Parathyroid adenoma (tissue), 2 donors: ENCODE measurements at regions not wholly inside any gene's neighbourhood (a gene's known extent, or its start where the extent isn't known, plus 50 kb on each side); places are given as distances from the start of the nearest gene placed in this dataset.

Experiments used
- H2AFZ ChIP-seq: fragments of 300-600 bp; sonication (generic); one replicate; pipeline ENCODE4 v1.7.0; 2017; ENCODE audit warnings: antibody characterized with exemption, mild to moderate bottlenecking
- H3K27ac ChIP-seq: fragments of 300-600 bp; sonication (generic); one replicate; pipeline ENCODE4 v1.7.0; 2017
- H3K27me3 ChIP-seq: fragments of 300-600 bp; sonication (generic); one replicate; pipeline ENCODE4 v1.7.0; 2017; ENCODE audit warnings: low read length; ENCODE audit not compliant: control insufficient read depth, insufficient read depth
- H3K36me3 ChIP-seq: fragments of 300-600 bp; sonication (generic); one replicate; pipeline ENCODE4 v1.7.0; 2017; ENCODE audit warnings: low read length; ENCODE audit not compliant: control insufficient read depth, insufficient read depth
- H3K4me1 ChIP-seq: fragments of 300-600 bp; sonication (generic); one replicate; pipeline ENCODE4 v1.7.0; 2017; ENCODE audit warnings: control low read depth
- H3K4me2 ChIP-seq: fragments of 300-600 bp; sonication (generic); one replicate; pipeline ENCODE4 v1.7.0; 2017; ENCODE audit warnings: low read length
- H3K4me3 ChIP-seq: fragments of 300-600 bp; sonication (generic); one replicate; pipeline ENCODE4 v1.7.0; 2017; ENCODE audit warnings: low read depth, low read length
- H3K79me2 ChIP-seq: fragments of 300-600 bp; sonication (generic); one replicate; pipeline ENCODE4 v1.7.0; 2017; ENCODE audit warnings: control low read depth
- H3K9ac ChIP-seq: fragments of 300-600 bp; sonication (generic); one replicate; pipeline ENCODE4 v1.7.0; 2017; ENCODE audit warnings: mild to moderate bottlenecking
- H3K9me3 ChIP-seq: fragments of 300-600 bp; sonication (generic); one replicate; pipeline ENCODE4 v1.7.0; 2017; ENCODE audit warnings: low read length; ENCODE audit not compliant: control insufficient read depth
- TF ChIP-seq, protein P1 (sequence below): fragments of 300-600 bp; sonication (generic); IDR thresholded peaks from one replicate; pipeline ENCODE4 v1.7.0; 2017; ENCODE audit warnings: antibody characterized with exemption, mild to moderate bottlenecking
- donor health status: primary hyperparathyroidism.

DNA sequence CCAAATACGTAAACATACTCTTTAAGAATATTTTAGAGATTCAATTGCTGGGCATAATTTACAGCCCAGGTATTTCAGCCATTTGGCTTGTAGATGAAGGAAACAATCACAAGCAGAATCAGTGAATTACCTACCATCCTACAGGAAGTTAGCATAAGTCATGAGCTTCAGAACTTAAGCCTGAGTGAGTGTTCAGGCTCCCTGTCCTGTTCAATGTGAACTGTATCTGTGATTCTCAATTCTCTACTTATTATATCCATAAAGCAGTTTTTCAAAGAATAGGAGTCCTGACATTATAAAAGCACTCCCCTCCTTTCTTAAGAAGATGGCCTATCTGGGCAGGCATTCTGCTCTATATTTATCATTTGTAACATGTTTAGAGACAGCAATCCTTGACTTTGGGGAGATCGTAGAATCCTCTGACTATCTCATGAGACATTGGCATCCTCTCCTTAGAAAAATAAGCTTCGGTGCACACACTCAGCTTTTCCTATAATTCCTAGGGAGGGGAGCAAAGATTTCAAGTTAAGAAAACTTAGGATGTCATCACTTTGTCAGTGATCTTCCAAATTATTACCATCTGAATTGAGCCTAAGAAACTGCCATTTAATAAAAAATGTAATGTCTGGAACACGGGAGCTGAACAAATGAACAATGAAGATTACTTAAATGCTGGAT is 645.2 kb upstream of the IGFBP3 start:
- Histone ChIP-seq H3K4me1 (peaks cover 13% of the 10 kb centered on the region), H3K27me3 (no peaks in the 10 kb centered on the region), H3K79me2 (no peaks in the 10 kb centered on the region), H3K36me3 (no peaks in the 10 kb centered on the region), H3K9me3 (no peaks in the 10 kb centered on the region), H2AFZ (no peak overlapping the region), H3K27ac (no peak overlapping the region), H3K9ac (no peak overlapping the region), H3K4me3 (no peak overlapping the region), H3K4me2 (no peak overlapping the region)
- TF ChIP-seq, protein P1, sequence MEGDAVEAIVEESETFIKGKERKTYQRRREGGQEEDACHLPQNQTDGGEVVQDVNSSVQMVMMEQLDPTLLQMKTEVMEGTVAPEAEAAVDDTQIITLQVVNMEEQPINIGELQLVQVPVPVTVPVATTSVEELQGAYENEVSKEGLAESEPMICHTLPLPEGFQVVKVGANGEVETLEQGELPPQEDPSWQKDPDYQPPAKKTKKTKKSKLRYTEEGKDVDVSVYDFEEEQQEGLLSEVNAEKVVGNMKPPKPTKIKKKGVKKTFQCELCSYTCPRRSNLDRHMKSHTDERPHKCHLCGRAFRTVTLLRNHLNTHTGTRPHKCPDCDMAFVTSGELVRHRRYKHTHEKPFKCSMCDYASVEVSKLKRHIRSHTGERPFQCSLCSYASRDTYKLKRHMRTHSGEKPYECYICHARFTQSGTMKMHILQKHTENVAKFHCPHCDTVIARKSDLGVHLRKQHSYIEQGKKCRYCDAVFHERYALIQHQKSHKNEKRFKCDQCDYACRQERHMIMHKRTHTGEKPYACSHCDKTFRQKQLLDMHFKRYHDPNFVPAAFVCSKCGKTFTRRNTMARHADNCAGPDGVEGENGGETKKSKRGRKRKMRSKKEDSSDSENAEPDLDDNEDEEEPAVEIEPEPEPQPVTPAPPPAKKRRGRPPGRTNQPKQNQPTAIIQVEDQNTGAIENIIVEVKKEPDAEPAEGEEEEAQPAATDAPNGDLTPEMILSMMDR = no peak

DNA sequence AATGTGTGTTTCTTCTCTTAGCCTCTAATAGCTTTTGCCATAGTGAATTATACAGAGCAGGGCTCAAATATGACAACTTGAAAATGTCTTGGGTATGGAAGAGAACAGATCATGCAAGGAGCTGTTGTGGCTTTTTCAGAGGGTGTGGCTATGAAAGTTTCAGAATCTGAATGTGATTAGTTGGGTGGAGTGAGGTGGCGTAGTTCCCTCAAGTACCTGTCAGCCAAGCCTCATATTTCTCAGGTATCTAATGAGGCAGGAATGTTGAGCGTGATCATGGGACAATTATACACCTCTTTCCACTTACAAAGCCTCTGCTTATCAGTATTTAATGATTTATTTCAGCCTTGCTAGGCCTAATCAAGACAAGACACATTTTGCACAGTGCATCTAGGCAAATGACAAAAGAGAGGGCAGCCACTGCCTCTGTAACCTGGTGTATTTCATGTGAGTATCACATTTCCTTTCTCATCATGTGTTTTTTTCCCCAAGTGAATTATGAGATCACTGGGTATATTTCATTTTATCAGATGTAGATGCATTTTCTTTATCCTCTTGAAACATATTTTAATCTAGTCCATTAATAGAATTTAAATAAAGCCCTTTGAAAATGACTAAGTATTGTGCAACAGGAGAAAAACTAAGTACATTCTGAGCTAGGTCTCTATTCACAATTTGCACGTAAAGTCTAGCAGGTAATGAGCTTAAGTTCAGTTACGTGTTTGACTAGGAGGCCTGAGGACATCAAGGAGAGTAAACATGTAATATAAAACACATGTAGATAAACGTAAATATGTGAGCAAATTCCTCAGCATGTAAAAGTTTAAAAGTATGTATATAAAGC is 644.4 kb upstream of the IGFBP3 start:
- H3K4me2 ChIP-seq = no peak overlapping the region
- H3K27ac ChIP-seq = no peak overlapping the region
- H3K9ac ChIP-seq = no peak overlapping the region
- H3K36me3 ChIP-seq = no peaks in the 10 kb centered on the region
- no peaks in the 10 kb centered on the region for H3K79me2 ChIP-seq
- no peaks in the 10 kb centered on the region for H3K27me3 ChIP-seq
- no peaks in the 10 kb centered on the region for H3K9me3 ChIP-seq
- peaks cover 13% of the 10 kb centered on the region for H3K4me1 ChIP-seq
- TF ChIP-seq, protein P1 = no peak
- H3K4me3 ChIP-seq = no peak overlapping the region
- H2AFZ ChIP-seq = no peak overlapping the region

DNA sequence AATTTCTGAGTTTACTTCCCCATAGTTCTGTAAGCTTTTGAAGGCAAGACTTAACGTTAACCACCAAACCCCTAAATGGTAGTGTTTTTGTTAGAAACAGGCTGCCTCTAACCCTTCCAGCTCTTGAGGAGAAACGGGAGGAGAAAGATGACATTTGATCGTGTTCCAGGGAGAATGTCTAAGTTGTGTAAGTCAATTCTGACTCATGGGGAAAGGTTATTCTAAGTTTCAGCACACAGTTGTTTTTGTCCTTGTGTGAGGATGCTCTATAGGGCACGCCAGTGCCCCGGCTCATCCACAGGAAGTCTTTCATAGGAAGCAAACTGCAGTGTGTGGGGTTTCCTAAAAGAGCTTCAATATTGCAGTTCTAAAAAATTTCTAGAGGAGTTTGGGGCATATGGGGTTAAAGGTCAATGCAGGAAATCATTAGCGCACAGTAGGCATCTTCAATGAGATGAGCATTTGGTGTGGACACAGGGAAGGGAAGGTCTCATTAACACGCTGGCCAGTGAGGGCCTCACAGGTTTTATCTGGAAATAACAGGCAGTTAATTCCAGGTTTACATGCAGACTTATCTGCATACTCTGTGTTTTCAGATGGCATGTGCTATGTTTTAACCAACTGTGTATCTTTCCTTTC is 638.2 kb upstream of the IGFBP3 start:
- no peaks in the 10 kb centered on the region for H3K4me1 ChIP-seq

DNA sequence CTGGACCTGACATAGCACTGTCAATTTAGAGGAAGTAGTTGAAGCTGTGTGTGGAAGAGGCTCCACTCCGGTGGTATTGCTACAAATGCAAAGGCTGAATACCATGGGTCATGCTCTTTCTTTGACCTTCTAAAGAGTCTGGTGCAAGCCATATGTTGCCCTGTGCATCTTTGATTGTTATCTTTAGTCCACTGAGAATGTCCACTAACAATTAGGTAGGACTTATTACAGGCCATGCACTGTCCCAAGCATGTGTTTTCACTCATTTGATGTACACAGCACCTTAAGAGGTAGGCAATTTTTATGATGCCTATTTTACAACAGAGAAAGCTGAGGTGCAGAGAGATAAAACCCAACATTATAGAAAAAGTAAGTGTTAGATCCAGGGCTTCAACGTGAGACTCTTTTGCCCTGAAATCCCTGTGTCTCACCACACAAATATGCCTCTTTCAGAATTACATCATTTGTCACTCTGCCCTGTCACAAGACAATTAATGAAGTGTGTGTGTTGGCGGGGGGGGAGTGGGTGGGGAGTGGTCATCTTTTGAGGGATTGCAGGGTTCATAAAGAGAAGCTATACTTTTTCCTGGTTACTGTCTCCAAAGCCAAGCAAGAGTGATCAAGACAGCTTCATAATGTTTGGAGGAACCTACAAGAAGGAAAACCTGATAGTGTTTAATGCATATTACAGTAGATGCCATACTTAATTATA is 637.6 kb upstream of the IGFBP3 start:
- H3K4me2 ChIP-seq = no peak overlapping the region
- H3K27me3 ChIP-seq = no peaks in the 10 kb centered on the region
- H2AFZ ChIP-seq = no peak overlapping the region
- H3K9me3 ChIP-seq = no peaks in the 10 kb centered on the region
- TF ChIP-seq, protein P1 = no peak
- no peak overlapping the region for H3K4me3 ChIP-seq
- no peak overlapping the region for H3K27ac ChIP-seq
- H3K36me3 ChIP-seq = no peaks in the 10 kb centered on the region
- no peaks in the 10 kb centered on the region for H3K4me1 ChIP-seq
- no peak overlapping the region for H3K9ac ChIP-seq
- H3K79me2 ChIP-seq = no peaks in the 10 kb centered on the region

More for the DNA sequence above, 638.2 kb upstream of the IGFBP3 start:
- Histone ChIP-seq H3K36me3 (no peaks in the 10 kb centered on the region), H3K9me3 (no peaks in the 10 kb centered on the region), H3K27ac (no peak overlapping the region), H3K4me2 (no peak overlapping the region), H3K4me3 (no peak overlapping the region), H2AFZ (no peak overlapping the region), H3K9ac (no peak overlapping the region), H3K79me2 (no peaks in the 10 kb centered on the region), H3K27me3 (no peaks in the 10 kb centered on the region)
- TF ChIP-seq, protein P1 = no peak
